ENCODE measurements at regions not wholly inside any gene's neighbourhood (a gene's known extent, or its start where the extent isn't known, plus 50 kb on each side); places are given as distances from the start of the nearest gene placed in this dataset.
"Not testable (repeated sequence)": the region's sequence is repeated elsewhere in the genome, so short reads cannot be mapped to it uniquely, and the experiment has no call there.

DNA sequence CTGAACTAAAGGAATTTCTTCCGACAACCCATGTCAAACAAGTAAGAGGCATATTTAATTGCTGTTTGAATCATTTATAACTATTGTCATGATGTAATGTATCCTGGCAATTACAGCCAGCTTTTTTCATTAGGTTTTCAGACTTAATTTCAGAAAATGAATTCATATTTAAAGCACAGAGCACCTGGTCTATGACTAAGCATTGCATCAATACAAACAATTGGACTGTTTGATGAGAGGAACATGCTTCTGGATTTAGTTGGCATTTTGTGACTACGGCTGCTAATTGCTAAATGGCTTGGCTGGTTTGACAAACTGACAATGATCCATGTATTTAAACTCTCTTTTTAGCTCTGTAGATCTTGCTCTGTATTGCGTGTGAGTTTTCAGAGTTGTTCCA lies 853.4 kb downstream of the NCAM2 start:
- no peak for DNase-seq (ENCODE audit: low read depth in 2 of 2)

DNA sequence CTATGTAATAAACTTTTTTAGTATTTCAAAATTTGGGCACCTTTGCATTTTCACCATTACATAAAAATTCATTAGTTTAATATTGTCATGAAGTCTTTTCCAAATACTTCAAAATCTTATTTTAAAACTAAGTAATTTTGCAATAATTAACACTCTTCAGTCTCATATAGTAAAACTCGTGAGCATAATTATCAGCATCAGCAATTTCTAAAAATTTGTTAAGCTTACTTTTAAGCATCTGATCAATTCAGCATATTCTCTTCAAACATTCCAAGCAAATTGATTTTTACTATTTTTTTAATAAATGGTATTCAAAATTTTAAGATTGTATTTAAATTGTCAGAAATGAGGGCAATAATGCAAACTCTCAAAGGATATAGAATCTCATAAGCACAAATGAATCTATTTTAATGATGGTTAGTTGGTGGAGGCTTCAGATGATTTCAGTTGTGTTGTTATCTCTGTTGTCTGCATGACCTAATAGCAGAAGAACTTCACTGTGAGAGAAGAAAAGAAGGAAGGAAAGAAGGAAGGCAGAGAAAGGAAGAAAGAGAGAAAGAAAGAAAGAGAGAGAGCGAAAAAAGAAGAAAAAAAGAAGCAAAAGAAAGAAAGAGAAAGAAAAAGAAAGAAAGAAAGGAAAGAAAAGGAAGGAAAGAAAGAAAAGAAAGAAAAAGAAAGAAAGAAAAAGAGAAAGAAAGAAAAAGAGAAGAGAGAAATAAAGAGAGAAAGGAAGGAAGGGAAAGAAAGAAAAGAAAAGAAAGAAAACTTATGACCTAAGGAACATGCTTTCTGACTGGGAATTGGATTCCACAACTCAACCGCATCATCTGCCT lies 860.5 kb downstream of the NCAM2 start:
- no peak for DNase-seq (ENCODE audit: low read depth in 2 of 2)

DNA sequence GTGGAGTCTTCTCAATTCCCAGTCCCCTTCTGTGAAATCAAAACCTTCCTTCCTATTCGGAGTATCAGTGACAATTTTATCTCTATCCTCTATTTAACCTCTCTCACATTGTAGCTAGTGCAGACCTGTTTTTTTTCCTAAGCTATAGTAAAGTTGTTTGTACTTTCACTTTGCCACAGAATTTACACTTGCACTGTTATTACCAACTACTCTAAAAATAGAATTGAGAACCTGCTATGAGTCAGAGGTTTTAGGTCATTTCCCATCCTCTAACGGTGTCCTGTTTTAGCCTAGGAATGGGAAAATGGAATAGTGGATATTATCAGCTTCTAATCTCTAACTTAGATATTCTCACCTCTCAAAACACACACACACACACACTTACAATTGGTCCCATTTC lies 862.7 kb downstream of the NCAM2 start:
- DNase-seq (ENCODE audit: low read depth in 2 of 2): no peak

DNA sequence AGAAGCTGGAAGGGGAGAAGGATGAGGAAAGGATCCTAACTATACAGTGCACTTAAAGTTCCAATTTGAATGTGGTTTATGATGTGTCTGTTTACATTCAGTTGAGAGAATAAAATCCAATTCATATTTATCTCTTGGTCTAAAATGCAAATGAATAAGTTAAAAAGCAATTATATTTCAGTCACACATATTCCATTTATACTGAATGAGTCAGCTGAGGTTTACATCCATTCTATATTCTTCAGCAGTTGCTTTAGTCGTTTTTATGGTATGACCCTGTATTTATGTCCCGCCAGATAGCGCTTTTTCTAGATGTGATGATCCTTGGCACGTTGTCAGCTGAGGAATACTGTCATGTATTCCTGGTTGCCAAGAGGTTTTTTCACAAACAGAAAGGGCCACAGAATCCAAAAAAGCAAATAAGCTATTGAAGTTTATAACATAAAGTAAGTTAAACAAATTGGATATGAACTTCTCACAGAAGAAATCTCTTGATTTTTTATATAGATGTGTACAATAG lies 866.2 kb downstream of the NCAM2 start:
- DNase-seq (ENCODE audit: low read depth in 2 of 2): no peak

DNA sequence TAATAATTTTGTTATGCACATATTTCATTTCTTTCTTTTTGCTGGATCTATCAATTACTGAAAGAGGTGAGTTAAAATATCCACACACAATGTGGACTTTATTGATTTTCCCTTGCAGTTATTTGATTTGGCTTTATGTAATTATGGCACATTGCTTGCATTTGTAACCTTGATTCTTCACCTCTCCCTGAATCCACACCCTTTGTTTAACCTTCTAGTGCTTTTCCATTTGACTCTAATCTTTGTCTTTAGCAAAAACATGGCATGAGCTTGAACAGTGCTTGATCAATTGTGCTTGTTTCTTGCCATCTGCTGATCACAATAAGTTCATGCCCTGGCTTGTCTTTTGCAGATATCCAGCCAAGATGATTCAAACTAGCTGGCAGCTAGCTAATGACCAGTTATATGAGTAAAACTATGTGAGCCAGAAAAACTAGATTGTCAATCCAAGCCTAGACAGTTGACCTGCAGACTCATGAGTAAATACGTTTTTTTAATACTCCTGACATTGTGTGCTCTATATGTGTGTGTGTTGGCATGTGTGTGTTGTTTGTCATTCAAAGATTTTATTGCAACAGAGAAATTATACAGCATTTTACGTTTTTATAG lies 899.2 kb downstream of the NCAM2 start:
- DNase-seq (ENCODE audit: low read depth in 2 of 2): no peak

DNA sequence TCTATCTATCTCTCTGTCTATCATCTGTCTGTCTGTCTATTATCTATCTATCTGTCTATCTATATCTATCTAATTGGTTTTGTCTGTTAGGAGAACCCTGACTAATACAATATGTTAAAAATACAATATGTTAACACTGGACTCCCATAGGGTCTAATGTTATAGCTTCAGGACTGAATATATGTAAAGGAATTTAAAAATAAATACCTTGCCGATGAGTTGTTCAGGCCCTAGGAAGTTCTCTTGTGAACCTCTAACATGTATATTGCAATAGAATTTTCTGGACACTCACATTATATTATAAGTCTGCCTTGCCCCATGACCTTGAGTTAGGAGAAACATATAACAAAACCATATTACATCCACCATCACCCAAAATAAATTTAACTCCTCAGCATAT lies 900.6 kb downstream of the NCAM2 start:
- DNase-seq (ENCODE audit: low read depth in 2 of 2): no peak

DNA sequence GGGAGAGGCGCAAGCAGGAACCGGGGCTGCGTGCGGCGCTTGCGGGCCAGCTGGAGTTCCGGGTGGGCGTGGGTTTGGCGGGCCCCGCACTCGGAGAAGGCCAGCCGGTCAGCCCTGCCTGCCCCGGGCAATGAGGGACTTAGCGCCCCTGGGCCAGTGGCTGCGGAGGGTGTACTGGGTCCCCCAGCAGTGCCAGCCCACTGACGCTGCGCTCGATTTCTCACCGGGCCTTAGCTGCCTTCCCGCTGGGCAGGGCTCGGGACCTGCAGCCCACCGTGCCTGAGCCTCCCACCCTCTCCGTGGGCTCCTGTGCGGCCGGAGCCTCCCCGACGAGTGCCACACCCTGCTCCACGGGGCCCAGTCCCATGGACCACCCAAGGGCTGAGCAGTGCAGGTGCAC lies 904.2 kb downstream of the NCAM2 start:
- not testable (repeated sequence) for DNase-seq (ENCODE audit: low read depth in 2 of 2)

DNA sequence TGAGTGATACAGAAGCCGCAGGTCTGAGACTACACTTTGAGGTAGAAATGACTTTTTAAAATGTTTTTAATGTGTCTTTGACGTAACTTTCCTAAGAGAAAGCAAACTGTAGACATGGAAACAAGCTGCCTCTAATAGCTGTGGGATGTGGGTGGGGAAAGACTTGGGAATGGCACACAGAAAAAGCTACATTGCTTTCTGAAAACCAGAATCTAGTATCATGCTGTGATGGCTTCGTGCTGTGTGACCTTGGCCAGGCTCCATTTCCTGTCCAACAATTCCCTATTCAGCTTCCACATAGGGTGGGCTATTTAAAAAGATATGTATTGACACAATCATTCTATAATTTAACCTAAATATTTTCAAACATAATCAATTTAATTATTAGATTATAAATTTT lies 909.1 kb downstream of the NCAM2 start:
- DNase-seq (ENCODE audit: low read depth in 2 of 2): no peak

DNA sequence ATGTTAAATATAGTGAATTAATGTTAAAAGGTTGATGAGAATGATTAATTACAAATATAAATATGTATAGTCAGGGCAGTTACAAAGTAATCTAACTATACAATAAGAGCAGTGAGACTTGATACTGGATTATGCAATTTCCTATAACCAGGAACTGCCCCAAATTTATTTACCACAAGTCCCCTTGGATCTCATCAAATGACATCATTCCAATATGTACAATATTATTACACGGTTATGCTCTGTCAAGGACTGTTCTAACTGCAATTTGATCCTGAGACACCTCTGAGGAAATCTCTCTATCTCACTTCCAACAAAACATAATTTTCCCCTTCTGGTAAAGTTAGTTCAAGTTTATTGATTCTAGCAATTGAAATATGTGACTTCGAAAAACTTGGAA lies 917.6 kb downstream of the NCAM2 start:
- no peak for DNase-seq (ENCODE audit: low read depth in 2 of 2)

DNA sequence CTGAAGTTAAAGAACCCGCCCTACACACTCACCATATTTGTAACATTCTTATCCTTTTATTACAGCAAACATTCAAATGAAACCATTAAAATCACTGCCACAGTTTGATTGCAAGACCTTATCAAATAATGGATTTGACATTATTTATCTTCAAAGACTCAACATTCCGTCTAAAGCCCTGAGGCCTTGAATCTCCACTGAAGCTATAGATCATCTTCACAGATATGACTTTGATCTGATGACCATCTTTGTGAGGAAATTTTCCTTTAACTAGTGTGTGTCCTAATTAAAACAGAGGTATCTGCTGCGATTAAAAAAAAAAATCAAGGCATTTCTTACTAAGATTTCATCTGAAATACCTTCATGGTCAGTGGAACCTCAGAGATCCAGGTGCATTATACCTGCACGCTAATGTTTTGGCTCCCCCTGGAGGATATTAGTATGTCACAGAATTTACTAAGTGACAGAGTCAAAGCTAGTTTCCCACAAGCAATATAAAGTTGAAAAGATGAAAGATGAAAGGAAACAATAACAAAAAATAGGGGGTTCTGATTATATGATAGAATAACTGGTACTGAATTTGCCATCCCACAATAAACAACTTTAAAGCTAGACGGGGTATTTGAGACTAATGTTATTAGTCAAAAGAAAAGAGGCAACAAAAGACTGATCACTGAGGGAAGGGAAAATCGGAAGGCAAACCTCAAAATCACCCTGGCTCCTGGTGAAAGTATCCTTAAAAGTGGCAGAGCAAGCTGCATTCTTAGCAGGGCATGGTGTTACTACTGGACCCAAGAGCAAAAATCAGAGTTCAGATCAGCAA lies 923.4 kb downstream of the NCAM2 start:
- no peak for DNase-seq (ENCODE audit: low read depth in 2 of 2)

DNA sequence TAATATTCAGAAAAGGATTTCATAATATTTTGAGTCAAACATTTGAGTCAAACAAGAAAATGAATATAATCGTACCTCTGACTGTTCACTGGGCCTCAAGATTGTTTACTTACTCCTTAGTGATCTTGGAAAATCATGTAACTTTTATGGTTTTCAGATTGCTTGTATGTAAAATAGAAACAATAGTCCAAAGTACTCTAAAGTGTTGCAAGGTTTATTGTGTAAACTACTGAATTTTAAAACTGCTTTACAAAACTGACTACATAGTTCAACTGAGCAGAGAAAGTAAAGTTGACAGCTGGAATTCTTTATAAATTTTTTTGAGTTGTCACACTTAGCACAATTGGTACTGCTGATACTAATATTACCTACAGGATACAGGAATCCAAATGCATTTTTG lies 931.0 kb downstream of the NCAM2 start:
- no peak for DNase-seq (ENCODE audit: low read depth in 2 of 2)

DNA sequence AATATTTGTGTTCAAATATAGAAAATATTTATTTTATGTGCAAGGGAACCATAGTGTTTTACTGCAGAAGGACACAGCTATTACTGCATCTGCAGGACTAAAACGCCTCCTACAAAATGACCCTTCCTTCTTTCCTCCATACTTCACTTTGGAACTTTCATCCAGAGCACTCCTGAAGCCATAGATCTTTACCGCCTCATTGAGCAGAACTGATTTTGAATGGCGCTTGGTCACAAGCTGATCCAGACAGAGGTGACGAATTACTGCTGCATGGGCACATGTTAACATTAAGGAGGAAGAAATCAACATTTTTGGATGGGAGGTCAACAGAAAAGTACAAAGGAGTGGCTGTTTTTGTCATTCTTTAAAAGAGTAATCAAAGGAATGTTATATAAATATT lies 931.6 kb downstream of the NCAM2 start:
- DNase-seq (ENCODE audit: low read depth in 2 of 2): no peak

DNA sequence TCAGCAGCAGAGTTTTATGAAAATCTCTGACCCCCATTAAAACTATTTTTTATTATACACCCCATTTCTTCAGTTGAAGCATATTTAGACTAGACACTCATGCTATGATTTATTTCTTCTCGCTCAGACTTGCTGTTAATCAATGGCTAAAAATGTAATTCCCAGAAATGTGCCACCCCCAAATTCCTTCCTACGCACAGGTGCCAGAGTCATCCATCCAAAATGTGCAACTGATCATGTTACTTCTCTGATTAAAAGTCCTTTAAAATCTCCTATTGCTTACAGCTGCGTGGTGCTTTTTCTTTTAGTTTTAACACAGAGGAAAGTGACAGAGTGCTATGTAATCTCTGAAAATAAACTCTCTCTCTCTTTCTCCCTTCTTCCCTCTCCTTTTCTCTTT lies 954.4 kb downstream of the NCAM2 start:
- DNase-seq (ENCODE audit: low read depth in 2 of 2): no peak

DNA sequence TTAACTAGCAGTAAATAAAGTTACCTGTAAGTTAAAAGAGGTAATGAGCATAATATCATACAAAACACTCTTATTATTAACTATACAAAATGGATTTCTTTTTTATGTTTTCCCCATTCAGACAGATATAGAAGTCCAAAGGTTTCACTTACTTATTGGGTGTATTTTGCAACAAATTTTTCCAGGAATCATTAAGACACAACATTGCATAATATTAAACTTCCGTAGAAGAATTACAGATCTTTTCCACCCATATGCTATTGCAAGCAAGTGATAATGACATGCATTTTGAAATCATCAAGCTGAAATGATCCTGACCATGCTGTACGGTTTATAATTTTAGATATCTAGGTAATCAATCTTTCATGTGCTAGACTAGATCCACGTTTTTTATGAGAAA lies 957.0 kb downstream of the NCAM2 start:
- DNase-seq (ENCODE audit: low read depth in 2 of 2): no peak

DNA sequence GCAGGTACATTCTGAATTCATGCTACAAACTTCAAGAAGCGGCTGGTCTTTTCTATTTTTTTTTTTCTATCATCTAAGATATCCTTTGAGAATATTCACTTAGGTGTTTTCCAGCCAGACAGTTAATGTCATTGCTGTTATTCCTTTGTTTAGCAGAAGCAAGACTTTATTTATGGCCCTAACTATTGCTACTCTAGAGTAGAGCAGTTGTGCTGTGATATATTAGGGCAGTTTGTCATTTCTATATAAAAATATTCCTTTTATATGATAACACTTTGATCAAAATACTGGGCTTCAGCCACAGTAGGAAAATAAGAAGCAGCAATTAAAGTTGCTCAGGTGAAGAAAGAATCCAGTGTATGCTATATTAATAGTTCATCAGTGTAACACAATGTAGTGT lies 959.3 kb downstream of the NCAM2 start:
- DNase-seq (ENCODE audit: low read depth in 2 of 2): no peak

DNA sequence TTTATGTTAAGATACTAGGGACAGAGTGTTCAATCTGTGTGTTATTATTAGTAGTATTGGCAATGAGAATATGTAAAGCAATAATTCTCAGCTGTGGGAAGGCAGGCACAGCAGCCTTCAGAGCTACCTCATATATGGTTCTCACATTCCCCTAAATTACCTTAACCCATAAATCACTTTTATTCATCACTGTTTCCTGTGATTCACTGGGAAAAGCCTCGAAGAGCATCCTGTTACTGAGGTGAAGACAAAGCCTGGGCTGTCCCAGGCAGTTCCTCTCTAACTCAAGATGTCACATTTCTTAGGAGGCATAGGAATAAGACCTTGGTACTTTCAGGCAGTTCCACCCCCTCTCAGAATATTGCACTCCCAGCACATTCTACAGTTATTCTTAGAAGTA lies 965.7 kb downstream of the NCAM2 start:
- DNase-seq (ENCODE audit: low read depth in 2 of 2): no peak

DNA sequence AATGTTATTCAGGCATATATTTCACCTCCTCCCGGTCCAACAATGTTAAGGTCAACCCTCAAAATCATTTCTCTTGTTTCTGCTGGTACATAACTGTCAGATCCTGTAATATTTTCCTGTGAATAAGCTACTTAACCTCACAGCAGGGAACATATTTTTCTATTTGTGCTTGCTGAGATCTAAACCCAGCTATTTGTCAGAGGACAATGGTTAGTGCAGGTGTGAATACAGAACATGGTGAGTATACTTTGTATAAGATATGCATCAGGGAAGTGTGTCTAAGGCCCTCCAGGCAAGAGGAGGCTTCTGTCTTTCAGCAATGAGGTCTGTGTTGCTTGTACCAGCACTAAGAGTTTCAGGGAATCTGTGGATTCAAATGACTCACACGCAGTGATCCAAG lies 970.6 kb downstream of the NCAM2 start:
- DNase-seq (ENCODE audit: low read depth in 2 of 2): no peak

DNA sequence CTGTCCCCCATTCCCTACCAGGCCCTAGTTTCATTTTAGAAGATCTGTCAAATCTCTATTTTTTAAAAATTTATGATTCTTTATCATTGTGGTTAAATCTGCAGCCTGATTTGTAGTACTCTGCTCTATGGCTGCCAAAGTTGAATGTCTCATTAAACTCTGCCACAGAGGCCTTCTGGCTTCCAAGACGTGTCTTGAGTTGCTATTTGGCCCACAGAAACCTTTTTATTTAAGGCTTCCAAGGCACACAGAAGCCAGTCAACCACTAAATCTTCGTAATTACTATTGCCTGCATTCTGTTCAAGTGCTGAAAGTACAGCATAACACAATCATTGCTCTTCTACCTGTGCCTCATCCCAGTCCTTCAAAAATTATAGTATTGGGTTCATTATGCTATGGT lies 971.0 kb downstream of the NCAM2 start:
- DNase-seq (ENCODE audit: low read depth in 2 of 2): no peak

DNA sequence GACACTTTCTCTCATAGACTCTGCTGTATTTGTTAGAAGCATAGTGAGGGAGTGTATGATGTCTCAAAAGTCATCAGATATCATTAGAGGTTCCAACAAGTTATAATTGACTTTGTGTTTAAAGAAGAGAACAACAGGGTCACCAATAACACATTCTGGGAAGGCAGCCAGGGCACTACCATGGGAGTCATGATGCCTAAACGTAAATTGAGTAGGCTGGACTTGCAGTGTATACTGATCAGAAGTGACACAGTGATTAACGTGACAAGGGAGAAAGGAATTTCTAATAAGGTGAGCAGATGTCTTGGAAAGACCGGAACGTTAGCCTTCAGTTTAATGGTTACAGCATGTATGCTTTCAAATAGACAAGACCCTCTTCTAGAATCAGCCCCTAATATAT lies 973.2 kb downstream of the NCAM2 start:
- DNase-seq (ENCODE audit: low read depth in 2 of 2): no peak

DNA sequence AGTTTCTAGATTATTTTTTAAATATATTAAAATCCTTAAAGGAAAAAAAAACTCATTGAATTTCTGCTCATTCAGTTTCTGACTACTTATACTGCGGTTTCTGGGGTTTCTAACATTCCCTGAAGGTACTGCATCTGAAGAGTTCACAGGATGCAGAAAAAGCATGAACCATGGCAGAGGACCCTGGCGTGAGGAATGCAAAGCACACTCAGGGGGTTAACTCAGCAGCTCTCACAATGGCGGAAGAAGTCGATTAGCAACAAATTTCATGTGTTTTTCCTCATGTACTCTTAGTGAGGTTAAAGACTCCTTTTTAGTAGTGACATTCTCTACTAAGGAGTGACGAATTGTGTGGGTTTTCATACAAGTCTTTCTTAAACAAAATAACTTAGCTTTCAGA lies 975.6 kb downstream of the NCAM2 start:
- no peak for DNase-seq (ENCODE audit: low read depth in 2 of 2)

DNA sequence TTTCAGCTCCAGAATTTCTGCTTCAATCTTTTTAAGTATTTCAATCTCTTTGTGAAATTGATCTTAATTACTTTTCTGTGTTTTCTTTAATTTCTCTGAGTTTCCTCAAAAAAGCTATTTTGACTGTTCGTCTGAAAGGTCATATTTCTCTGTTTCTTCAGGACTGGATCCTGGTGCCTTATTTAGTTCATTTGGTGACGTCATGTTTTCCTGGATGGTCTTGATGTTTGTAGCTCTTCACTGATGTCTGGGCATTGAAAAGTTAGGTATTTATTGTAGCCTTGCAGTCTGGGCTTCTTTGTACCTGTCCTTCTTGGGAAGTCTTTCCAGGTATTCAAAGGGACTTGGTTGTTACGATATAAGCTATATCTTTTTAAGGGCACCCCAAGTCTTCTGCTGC lies 998.7 kb downstream of the NCAM2 start:
- no peak for DNase-seq (ENCODE audit: low read depth in 2 of 2)
